ENCODE measurements at regions not wholly inside any gene's neighbourhood (a gene's known extent, or its start where the extent isn't known, plus 50 kb on each side); places are given as distances from the start of the nearest gene placed in this dataset.

GRCh38 chr5:123949043-123949804 is 437.2 kb downstream of the CSNK1G3 start:
- Histone ChIP-seq H2AFZ (ENCODE audit: low read depth, low read length) (no peak overlapping the region), H3K79me2 (ENCODE audit: control insufficient read depth, insufficient read depth, low read length) (no peaks in the 10 kb centered on the region), H4K20me1 (replicated peaks; ENCODE audit: control insufficient read depth, extremely low read depth, insufficient read depth, low read length) (no peaks in the 10 kb centered on the region), H3K9me3 (replicated peaks; ENCODE audit: control insufficient read depth, insufficient read depth, low read length) (no peaks in the 10 kb centered on the region), H3K4me3 (replicated peaks in 1 of 3; ENCODE audit: insufficient read depth in 1 of 3, low read depth in 1 of 3, low read length in 3 of 3) (no peak overlapping the region), H3K36me3 (ENCODE audit: control insufficient read depth in 2 of 2, extremely low read depth in 1 of 2, insufficient read depth in 2 of 2, low read length in 2 of 2) (no peaks in the 10 kb centered on the region), H3K27ac (ENCODE audit: insufficient read depth, low read depth, low read length) (no peak overlapping the region), H3K4me1 (ENCODE audit: control insufficient read depth, extremely low read depth, insufficient read depth, low read length) (no peaks in the 10 kb centered on the region), H3K9me1 (replicated peaks; ENCODE audit: control insufficient read depth, extremely low read depth, insufficient read depth, low read length) (no peaks in the 10 kb centered on the region), H3K27me3 (ENCODE audit: control insufficient read depth in 2 of 2, insufficient read depth in 2 of 2, low read length in 2 of 2) (no peaks in the 10 kb centered on the region), H3K9ac (replicated peaks; ENCODE audit: extremely low read depth, insufficient read depth, low read length) (no peak overlapping the region), H3K4me2 (ENCODE audit: insufficient read depth, low read length) (no peak overlapping the region)
- BruUV-seq (replicated peaks) = no TSS peak
- ChIA-PET POLR2A (no interaction called here), CTCF (no interaction called here)
- FAIRE-seq (no peak), DNase-seq (ENCODE audit: low read depth, low spot score) (no peak)
- dilution Hi-C loops (cut with MboI; ENCODE audit: extremely low pct_ligation_motif_present, low sequenced_read_pairs) = no loop called here
- TF ChIP-seq JUN (IDR thresholded peaks at IDR 0.05; ENCODE audit: borderline replicate concordance, insufficient read depth, insufficient read length, low read depth) = no peak
- TF ChIP-seq EZH2 (IDR thresholded peaks at IDR 0.05; ENCODE audit: borderline replicate concordance, low read depth, low read length, severe bottlenecking) = no peak
- TF ChIP-seq POLR2AphosphoS5 (IDR thresholded peaks at IDR 0.05; ENCODE audit: insufficient read depth, low read depth, low read length) = no peak
- no peak for TF ChIP-seq FOS (IDR thresholded peaks at IDR 0.05; ENCODE audit: borderline replicate concordance, insufficient read depth, low read length)
- no peak for TF ChIP-seq GATA2 (IDR thresholded peaks at IDR 0.05; ENCODE audit: insufficient read depth, insufficient read length, low read depth, low read length)
- no peak for TF ChIP-seq CTCF (IDR thresholded peaks at IDR 0.05; ENCODE audit: extremely low read depth in 1 of 2, insufficient read depth in 1 of 2, low read depth in 1 of 2, low read length in 2 of 2)
- TF ChIP-seq POLR2A (IDR thresholded peaks at IDR 0.05; ENCODE audit: low read depth, low read length) = no peak
- TF ChIP-seq MYC (IDR thresholded peaks at IDR 0.05; ENCODE audit: low read depth, low read length) = no peak
- intact Hi-C loops (cut with micrococcal nuclease) = no loop called here

Measured in endothelial cell of umbilical vein (primary cell).